NCI-H2227 treated with DMSO at 0.1 percent for 48 hours (cell line): ENCODE measurements at regions not wholly inside any gene's neighbourhood (a gene's known extent, or its start where the extent isn't known, plus 50 kb on each side); places are given as distances from the start of the nearest gene placed in this dataset.

ENCODE experiments used
- DNase-seq: peaks from one replicate; lab custom pipeline; 2025; lab: John Stamatoyannopoulos, UW

GRCh38 chr5:74916831-74917710 lies 50.9 kb upstream of the FAM169A start:
- DNase-seq, result no peak
